Neural cell (in vitro differentiated cells): ENCODE measurements at regions not wholly inside any gene's neighbourhood (a gene's known extent, or its start where the extent isn't known, plus 50 kb on each side); places are given as distances from the start of the nearest gene placed in this dataset.

Experiments
- H2AFZ ChIP-seq: fragments of 200-600, 300-800 bp; sonication (generic), shearing (Covaris generic); 2 replicates; pipeline ENCODE4 v1.6.0; 2014; ENCODE audit warnings: low read depth, mild to moderate bottlenecking, antibody characterized with exemption, low read length, moderate library complexity
- H3F3A ChIP-seq: fragments of 200-600 bp; shearing (Covaris generic); 2 replicates; pipeline ENCODE4 v1.6.1; 2016; ENCODE audit warnings: mild to moderate bottlenecking, moderate library complexity, mixed read lengths, antibody characterized with exemption, low read length; ENCODE audit not compliant: insufficient read depth, poor library complexity, severe bottlenecking
- H3K27ac ChIP-seq: fragments of 200-600, 300-800 bp; sonication (generic), shearing (Covaris generic); 2 replicates; pipeline ENCODE4 v1.5.1; 2014; ENCODE audit warnings: mild to moderate bottlenecking, low read length, moderate library complexity
- H3K27me3 ChIP-seq: fragments of 300-800, 200-600 bp; sonication (generic), shearing (Covaris generic); 2 replicates; pipeline ENCODE4 v1.6.0; 2014; ENCODE audit warnings: mild to moderate bottlenecking, low read depth, low read length, moderate library complexity; ENCODE audit not compliant: insufficient read depth
- H3K36me3 ChIP-seq: fragments of 300-800, 200-600 bp; sonication (generic), shearing (Covaris generic); 2 replicates; pipeline ENCODE4 v1.5.1; 2014; ENCODE audit warnings: mild to moderate bottlenecking, antibody characterized with exemption, low read length, moderate library complexity; ENCODE audit not compliant: insufficient read depth
- H3K4me2 ChIP-seq: fragments of 300-800, 200-600 bp; sonication (generic), shearing (Covaris generic); 2 replicates; pipeline ENCODE4 v1.6.0; 2014; ENCODE audit warnings: mild to moderate bottlenecking, low read length
- H3K4me3 ChIP-seq: fragments of 300-800, 200-600 bp; sonication (generic), shearing (Covaris generic); 2 replicates; pipeline ENCODE4 v1.5.1; 2014; ENCODE audit warnings: mild to moderate bottlenecking, low read length, moderate library complexity
- H3K79me2 ChIP-seq: fragments of 200-600 bp; shearing (Covaris generic); replicated peaks from 2 replicates; pipeline ENCODE4 v1.6.0; 2014; ENCODE audit warnings: mild to moderate bottlenecking, low read length, moderate library complexity; ENCODE audit not compliant: insufficient read depth
- H3K9ac ChIP-seq: fragments of 300-800, 200-600 bp; sonication (generic), shearing (Covaris generic); 2 replicates; pipeline ENCODE4 v1.6.1; 2016; ENCODE audit warnings: mild to moderate bottlenecking, low read length, mixed read lengths
- H3K9me2 ChIP-seq: fragments of 200-600 bp; shearing (Covaris generic); 2 replicates; pipeline ENCODE4 v1.6.1; 2016; ENCODE audit warnings: mild to moderate bottlenecking, low read length, mixed read lengths; ENCODE audit not compliant: insufficient read depth
- H3K9me3 ChIP-seq: fragments of 200-600, 300-800 bp; sonication (generic), shearing (Covaris generic); 2 replicates; pipeline ENCODE4 v1.6.1; 2016; ENCODE audit warnings: mild to moderate bottlenecking, mixed run types, low read length, moderate library complexity, mixed read lengths
- H4K20me1 ChIP-seq: fragments of 200-600 bp; shearing (Covaris generic); 2 replicates; pipeline ENCODE4 v1.6.1; 2016; ENCODE audit warnings: mild to moderate bottlenecking, mixed run types; ENCODE audit not compliant: insufficient read depth
- EP300 ChIP-seq: fragments of 450-650 bp; conservative IDR thresholded peaks from 2 replicates; pipeline ENCODE4 v1.6.1; 2014; ENCODE audit warnings: antibody characterized with exemption, mild to moderate bottlenecking, moderate library complexity; ENCODE audit not compliant: poor library complexity, severe bottlenecking
- EZH2 ChIP-seq: fragments of 200-600, 300-800 bp; shearing (Covaris generic), sonication (generic); IDR thresholded peaks from 2 replicates; pipeline ENCODE4 v1.6.1; 2014; ENCODE audit warnings: antibody characterized with exemption, low read length, borderline replicate concordance, mild to moderate bottlenecking; ENCODE audit not compliant: insufficient read depth, poor library complexity, severe bottlenecking
- MXI1 ChIP-seq: fragments of 450-650 bp; conservative IDR thresholded peaks from 2 replicates; pipeline ENCODE4 v1.6.1; 2014; ENCODE audit warnings: antibody characterized with exemption, mild to moderate bottlenecking; ENCODE audit not compliant: poor library complexity, severe bottlenecking
- POLR2AphosphoS5 ChIP-seq: IDR thresholded peaks from 2 replicates; pipeline ENCODE4 v1.6.1; 2012
- RAD21 ChIP-seq: fragments of 450-650 bp; conservative IDR thresholded peaks from 2 replicates; pipeline ENCODE4 v1.6.1; 2014; ENCODE audit warnings: antibody characterized with exemption, mild to moderate bottlenecking, moderate library complexity
- SMC3 ChIP-seq: fragments of 450-650 bp; conservative IDR thresholded peaks from 2 replicates; pipeline ENCODE4 v1.6.1; 2014; ENCODE audit warnings: antibody characterized with exemption, mild to moderate bottlenecking, moderate library complexity; ENCODE audit not compliant: poor library complexity
- TAF1 ChIP-seq: IDR thresholded peaks from 2 replicates; pipeline ENCODE4 v1.6.1; 2012; ENCODE audit warnings: low read depth
- TF ChIP-seq, protein P1 (sequence below): IDR thresholded peaks from 2 replicates; pipeline ENCODE4 v1.6.1; 2012; ENCODE audit warnings: borderline replicate concordance
- TF ChIP-seq, protein P2 (sequence below): fragments of 450-650 bp; IDR thresholded peaks from 2 replicates; pipeline ENCODE4 v1.5.1; 2014; ENCODE audit warnings: antibody characterized with exemption, mild to moderate bottlenecking, moderate library complexity; ENCODE audit not compliant: poor library complexity, severe bottlenecking

DNA sequence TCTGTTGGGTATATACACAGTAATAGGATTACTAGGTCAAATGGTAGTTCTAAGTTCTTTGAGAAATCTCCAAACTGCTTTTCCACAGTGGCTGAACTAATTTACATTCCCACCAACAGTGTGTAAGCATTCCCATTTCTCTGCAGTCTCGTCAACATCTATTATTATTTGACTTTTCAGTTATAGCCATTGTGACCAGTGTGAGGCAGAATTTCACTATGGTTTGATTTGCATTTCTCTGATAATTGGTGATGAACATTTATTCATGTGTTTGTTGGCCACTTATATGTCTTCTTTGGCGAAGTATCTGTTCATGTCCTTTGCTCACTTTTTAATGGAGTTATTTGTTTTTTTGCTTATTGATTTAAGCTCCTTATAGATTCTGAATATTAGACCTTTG, 596.2 kb upstream of the DAB2 start:
- TF ChIP-seq, protein P1, sequence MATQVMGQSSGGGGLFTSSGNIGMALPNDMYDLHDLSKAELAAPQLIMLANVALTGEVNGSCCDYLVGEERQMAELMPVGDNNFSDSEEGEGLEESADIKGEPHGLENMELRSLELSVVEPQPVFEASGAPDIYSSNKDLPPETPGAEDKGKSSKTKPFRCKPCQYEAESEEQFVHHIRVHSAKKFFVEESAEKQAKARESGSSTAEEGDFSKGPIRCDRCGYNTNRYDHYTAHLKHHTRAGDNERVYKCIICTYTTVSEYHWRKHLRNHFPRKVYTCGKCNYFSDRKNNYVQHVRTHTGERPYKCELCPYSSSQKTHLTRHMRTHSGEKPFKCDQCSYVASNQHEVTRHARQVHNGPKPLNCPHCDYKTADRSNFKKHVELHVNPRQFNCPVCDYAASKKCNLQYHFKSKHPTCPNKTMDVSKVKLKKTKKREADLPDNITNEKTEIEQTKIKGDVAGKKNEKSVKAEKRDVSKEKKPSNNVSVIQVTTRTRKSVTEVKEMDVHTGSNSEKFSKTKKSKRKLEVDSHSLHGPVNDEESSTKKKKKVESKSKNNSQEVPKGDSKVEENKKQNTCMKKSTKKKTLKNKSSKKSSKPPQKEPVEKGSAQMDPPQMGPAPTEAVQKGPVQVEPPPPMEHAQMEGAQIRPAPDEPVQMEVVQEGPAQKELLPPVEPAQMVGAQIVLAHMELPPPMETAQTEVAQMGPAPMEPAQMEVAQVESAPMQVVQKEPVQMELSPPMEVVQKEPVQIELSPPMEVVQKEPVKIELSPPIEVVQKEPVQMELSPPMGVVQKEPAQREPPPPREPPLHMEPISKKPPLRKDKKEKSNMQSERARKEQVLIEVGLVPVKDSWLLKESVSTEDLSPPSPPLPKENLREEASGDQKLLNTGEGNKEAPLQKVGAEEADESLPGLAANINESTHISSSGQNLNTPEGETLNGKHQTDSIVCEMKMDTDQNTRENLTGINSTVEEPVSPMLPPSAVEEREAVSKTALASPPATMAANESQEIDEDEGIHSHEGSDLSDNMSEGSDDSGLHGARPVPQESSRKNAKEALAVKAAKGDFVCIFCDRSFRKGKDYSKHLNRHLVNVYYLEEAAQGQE: no peak
- TF ChIP-seq, protein P2, sequence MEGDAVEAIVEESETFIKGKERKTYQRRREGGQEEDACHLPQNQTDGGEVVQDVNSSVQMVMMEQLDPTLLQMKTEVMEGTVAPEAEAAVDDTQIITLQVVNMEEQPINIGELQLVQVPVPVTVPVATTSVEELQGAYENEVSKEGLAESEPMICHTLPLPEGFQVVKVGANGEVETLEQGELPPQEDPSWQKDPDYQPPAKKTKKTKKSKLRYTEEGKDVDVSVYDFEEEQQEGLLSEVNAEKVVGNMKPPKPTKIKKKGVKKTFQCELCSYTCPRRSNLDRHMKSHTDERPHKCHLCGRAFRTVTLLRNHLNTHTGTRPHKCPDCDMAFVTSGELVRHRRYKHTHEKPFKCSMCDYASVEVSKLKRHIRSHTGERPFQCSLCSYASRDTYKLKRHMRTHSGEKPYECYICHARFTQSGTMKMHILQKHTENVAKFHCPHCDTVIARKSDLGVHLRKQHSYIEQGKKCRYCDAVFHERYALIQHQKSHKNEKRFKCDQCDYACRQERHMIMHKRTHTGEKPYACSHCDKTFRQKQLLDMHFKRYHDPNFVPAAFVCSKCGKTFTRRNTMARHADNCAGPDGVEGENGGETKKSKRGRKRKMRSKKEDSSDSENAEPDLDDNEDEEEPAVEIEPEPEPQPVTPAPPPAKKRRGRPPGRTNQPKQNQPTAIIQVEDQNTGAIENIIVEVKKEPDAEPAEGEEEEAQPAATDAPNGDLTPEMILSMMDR: no peak
- TF ChIP-seq RAD21 (no peak), TAF1 (no peak), POLR2AphosphoS5 (no peak), EZH2 (no peak), MXI1 (no peak), EP300 (no peak), SMC3 (no peak)
- H3K36me3 ChIP-seq: no peaks in the 10 kb centered on the region
- H3K9me2 ChIP-seq: no peaks in the 10 kb centered on the region
- H3K9ac ChIP-seq: no peak overlapping the region
- H3K4me3 ChIP-seq: no peak overlapping the region
- H3F3A ChIP-seq: no peaks in the 10 kb centered on the region
- H3K79me2 ChIP-seq: no peaks in the 10 kb centered on the region
- H3K4me2 ChIP-seq: no peak overlapping the region
- H3K9me3 ChIP-seq: no peaks in the 10 kb centered on the region
- H3K27ac ChIP-seq: no peak overlapping the region
- H2AFZ ChIP-seq: no peak overlapping the region
- no peaks in the 10 kb centered on the region for H4K20me1 ChIP-seq
- H3K27me3 ChIP-seq: no peaks in the 10 kb centered on the region

DNA sequence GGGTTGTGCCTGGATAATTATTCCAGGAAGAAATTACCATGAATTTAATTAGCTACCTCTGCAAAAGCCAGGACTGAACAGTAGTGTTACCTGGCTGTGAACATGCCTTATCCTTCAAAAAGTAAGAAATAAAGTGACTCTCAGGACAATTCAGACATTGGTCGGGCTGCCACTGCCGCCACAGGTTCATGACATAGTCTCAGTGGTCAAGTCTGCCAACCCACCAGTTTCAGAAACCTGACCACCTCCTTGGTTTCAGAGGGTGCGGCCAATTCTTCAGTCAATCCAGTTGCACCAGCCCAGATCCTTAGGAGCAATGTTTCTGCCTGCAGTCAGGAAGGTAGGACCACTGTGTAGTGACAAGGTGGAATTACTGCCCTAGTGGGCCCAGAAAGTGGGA, 593.1 kb upstream of the DAB2 start:
- H3K79me2 ChIP-seq: no peaks in the 10 kb centered on the region
- H2AFZ ChIP-seq: no peak overlapping the region
- no peak overlapping the region for H3K27ac ChIP-seq
- H3K4me2 ChIP-seq: no peak overlapping the region
- H3K36me3 ChIP-seq: no peaks in the 10 kb centered on the region
- H4K20me1 ChIP-seq: no peaks in the 10 kb centered on the region
- no peak overlapping the region for H3K9ac ChIP-seq
- H3K27me3 ChIP-seq: no peaks in the 10 kb centered on the region
- H3K9me2 ChIP-seq: no peaks in the 10 kb centered on the region
- no peak overlapping the region for H3K4me3 ChIP-seq
- TF ChIP-seq, protein P1: no peak
- TF ChIP-seq TAF1: no peak
- no peak for TF ChIP-seq EZH2
- no peak for TF ChIP-seq SMC3
- TF ChIP-seq EP300: no peak
- TF ChIP-seq MXI1: no peak
- TF ChIP-seq POLR2AphosphoS5: no peak
- TF ChIP-seq, protein P2: no peak
- TF ChIP-seq RAD21: no peak
- no peaks in the 10 kb centered on the region for H3F3A ChIP-seq
- no peaks in the 10 kb centered on the region for H3K9me3 ChIP-seq
